HEK293T (cell line): ENCODE measurements at regions not wholly inside any gene's neighbourhood (a gene's known extent, or its start where the extent isn't known, plus 50 kb on each side); places are given as distances from the start of the nearest gene placed in this dataset.

Source experiments
- CTCF ChIA-PET: fragments of 350-600 bp; formaldehyde crosslinking; extraction: SDS; loops from one replicate; lab custom pipeline; 2021; ENCODE audit warnings: antibody characterized with exemption, inconsistent platforms; lab: Yijun Ruan, JAX
- POLR2A ChIA-PET: fragments of 350-600 bp; formaldehyde crosslinking; extraction: SDS; loops from one replicate; lab custom pipeline; 2020; ENCODE audit warnings: antibody characterized with exemption, inconsistent platforms; lab: Yijun Ruan, JAX
- DNase-seq: peaks from one replicate; pipeline ENCODE4 v3.0.0; 2012; ENCODE audit warnings: mixed read lengths; ENCODE audit errors: extremely low spot score
- ARNT ChIP-seq: fragments of 450-650 bp; IDR thresholded peaks from 2 replicates; pipeline ENCODE4 v1.6.1; 2017; ENCODE audit warnings: mild to moderate bottlenecking
- BHLHE40 ChIP-seq: fragments of 450-650 bp; IDR thresholded peaks from 2 replicates; pipeline ENCODE4 v1.6.1; 2016; ENCODE audit warnings: mild to moderate bottlenecking, moderate library complexity, borderline replicate concordance
- CTBP1 ChIP-seq: fragments of 450-650 bp; IDR thresholded peaks from 2 replicates; pipeline ENCODE4 v1.6.1; 2016; ENCODE audit warnings: borderline replicate concordance
- ELF4 ChIP-seq: fragments of 450-650 bp; IDR thresholded peaks from 2 replicates; pipeline ENCODE4 v1.6.1; 2017; ENCODE audit warnings: antibody characterized with exemption
- FOXA1 ChIP-seq: fragments of 450-650 bp; IDR thresholded peaks from 2 replicates; pipeline ENCODE4 v1.6.1; 2016; ENCODE audit warnings: mild to moderate bottlenecking
- FOXK2 ChIP-seq: fragments of 450-650 bp; IDR thresholded peaks from 2 replicates; pipeline ENCODE4 v1.6.1; 2016; ENCODE audit warnings: mild to moderate bottlenecking
- FOXM1 ChIP-seq: fragments of 450-650 bp; IDR thresholded peaks from 2 replicates; pipeline ENCODE4 v1.6.1; 2017; ENCODE audit warnings: mild to moderate bottlenecking, borderline replicate concordance
- HDGF ChIP-seq: fragments of 450-650 bp; IDR thresholded peaks from 2 replicates; pipeline ENCODE4 v1.6.1; 2017; ENCODE audit warnings: antibody characterized with exemption, borderline replicate concordance
- L3MBTL2 ChIP-seq: fragments of 450-650 bp; conservative IDR thresholded peaks from 2 replicates; pipeline ENCODE4 v1.6.1; 2016; ENCODE audit warnings: mild to moderate bottlenecking
- LEF1 ChIP-seq: fragments of 450-650 bp; IDR thresholded peaks from 2 replicates; pipeline ENCODE4 v1.6.1; 2017; ENCODE audit warnings: mild to moderate bottlenecking, borderline replicate concordance
- NFRKB ChIP-seq: fragments of 450-650 bp; IDR thresholded peaks from 2 replicates; pipeline ENCODE4 v1.6.1; 2016; ENCODE audit warnings: mild to moderate bottlenecking, moderate library complexity
- SP1 ChIP-seq: fragments of 450-650 bp; IDR thresholded peaks from 2 replicates; pipeline ENCODE4 v1.6.1; 2017
- SUZ12 ChIP-seq: fragments of 450-650 bp; IDR thresholded peaks from 2 replicates; pipeline ENCODE4 v1.6.1; 2016; ENCODE audit warnings: mild to moderate bottlenecking
- ZNF384 ChIP-seq: fragments of 450-650 bp; IDR thresholded peaks from 2 replicates; pipeline ENCODE4 v1.6.1; 2016
- TF ChIP-seq, protein P1 (sequence below): fragments of 450-650 bp; IDR thresholded peaks from 2 replicates; pipeline ENCODE4 v1.6.1; 2016

DNA sequence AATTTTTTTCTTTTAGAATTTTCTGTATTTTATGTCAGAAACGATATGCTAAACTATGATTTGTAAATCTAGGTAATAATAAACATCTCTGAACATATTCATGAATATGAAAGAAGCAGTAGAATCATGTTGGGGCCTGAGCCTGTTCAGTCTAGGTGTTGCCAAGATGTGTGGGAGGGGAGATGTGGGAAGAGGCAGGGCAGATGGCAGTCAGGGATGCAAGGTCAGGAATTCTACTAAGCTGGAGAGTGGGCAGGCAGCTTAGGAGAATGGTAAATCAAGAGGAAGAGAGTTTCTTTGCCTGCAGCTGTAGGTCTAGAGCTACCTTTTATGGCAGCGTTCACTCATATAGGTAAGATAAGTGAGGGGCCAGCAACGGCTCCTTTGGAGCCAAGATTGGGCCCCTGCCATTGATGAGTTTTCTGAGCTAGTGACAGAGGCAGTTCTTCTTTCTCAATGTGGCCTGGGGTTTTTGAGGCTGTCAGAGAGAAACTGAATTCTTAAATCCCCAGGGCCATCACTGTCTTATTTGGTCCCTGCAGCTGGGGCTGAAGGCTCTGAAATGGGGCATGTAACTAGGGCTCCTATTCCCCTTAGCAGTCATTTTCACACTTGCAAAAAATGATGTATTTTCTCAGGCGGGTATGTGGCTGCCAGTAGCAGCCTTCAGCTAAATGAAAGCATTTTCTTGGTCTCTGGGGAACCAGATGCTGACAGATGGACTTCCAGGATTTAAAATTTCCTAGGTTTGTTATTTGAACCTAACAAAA is 232.8 kb downstream of the PIK3C3 start:
- CTCF ChIA-PET: no interaction called here
- no peak for TF ChIP-seq ARNT
- TF ChIP-seq ELF4: no peak
- TF ChIP-seq LEF1: no peak
- TF ChIP-seq ZNF384: no peak
- TF ChIP-seq, protein P1, sequence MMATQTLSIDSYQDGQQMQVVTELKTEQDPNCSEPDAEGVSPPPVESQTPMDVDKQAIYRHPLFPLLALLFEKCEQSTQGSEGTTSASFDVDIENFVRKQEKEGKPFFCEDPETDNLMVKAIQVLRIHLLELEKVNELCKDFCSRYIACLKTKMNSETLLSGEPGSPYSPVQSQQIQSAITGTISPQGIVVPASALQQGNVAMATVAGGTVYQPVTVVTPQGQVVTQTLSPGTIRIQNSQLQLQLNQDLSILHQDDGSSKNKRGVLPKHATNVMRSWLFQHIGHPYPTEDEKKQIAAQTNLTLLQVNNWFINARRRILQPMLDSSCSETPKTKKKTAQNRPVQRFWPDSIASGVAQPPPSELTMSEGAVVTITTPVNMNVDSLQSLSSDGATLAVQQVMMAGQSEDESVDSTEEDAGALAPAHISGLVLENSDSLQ: no peak
- no peak for TF ChIP-seq SUZ12
- TF ChIP-seq FOXA1: no peak
- TF ChIP-seq SP1: no peak
- TF ChIP-seq CTBP1: no peak
- no peak for TF ChIP-seq HDGF
- no peak for TF ChIP-seq NFRKB
- DNase-seq: no peak
- POLR2A ChIA-PET: no interaction called here

DNA sequence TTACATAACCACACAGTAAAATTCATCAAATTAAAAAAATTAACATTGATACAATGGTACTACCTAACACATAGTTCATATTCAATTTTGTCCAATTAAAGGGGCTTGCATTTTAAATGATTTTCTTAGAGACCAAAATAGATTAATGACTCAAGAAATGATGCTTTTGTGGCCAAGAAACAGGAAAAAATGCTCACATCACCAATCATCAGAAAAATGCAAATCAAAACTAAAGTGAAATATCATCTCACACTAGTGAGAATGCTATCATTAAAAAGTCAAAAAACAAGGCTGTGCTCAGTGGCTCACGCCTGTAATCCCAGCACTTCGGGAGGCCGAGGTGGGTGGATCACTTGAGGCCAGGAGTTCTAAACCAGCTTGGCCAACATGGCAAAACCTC is 235.6 kb downstream of the PIK3C3 start:
- TF ChIP-seq SP1 (no peak), FOXM1 (no peak), FOXA1 (no peak)
- POLR2A ChIA-PET: no interaction called here

DNA sequence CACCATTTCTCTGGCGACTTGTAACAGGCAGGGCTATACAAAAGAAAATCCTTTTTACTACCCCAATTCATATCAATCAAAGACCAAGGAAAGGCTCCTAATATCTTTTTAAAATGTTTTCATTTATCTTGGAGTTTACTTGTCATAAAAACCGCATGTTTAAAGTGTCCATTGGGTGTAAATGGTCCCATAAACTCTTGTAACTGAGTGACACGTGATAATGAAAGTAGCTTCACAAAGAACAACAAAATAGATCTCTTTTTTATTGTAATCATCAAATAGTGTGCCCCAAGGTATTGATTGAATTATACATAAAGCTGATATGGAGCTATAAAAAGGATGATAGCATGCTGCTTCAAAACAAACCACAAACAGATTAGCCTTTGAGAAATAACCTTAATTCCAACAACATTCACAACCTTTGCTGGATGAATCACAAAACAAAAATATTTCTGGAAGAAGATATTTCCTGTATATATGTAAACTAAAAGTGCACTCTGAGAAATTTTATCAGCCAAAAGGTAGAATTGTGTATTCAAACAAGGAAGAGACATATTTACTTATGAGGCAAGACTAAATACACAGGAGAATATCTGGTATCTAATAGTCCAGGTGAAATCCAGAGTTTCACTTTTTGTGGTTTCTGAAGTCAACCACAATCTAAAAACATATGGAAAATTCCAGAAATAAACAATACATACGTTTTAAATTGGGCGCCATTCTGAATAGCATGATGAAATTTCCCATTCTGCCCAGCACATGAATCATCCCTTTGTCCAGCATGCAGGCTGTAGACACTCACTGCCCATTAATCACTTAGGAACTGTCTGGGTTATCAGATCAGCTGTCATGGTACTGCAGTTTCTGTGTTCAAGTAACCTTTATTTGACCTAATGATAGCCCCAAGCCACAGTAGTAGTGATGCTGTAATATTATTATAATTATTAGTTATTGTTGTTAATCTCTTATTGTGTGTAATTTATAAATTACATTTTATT is 237.5 kb downstream of the PIK3C3 start:
- ChIA-PET POLR2A (no interaction called here), CTCF (interaction anchor here (0.6 kb wide), 1 partner anchor 341 kb away, joined by 3 read pairs; no protein-coding TSS in a partner anchor)
- no peak for TF ChIP-seq SUZ12
- no peak for TF ChIP-seq FOXK2
- TF ChIP-seq ARNT: no peak
- TF ChIP-seq L3MBTL2: no peak
- no peak for TF ChIP-seq SP1
- TF ChIP-seq ZNF384: no peak
- no peak for TF ChIP-seq BHLHE40
- TF ChIP-seq LEF1: no peak
- DNase-seq: no peak

More for the DNA sequence above, 235.6 kb downstream of the PIK3C3 start:
- no peak for DNase-seq
- CTCF ChIA-PET: no interaction called here

DNA sequence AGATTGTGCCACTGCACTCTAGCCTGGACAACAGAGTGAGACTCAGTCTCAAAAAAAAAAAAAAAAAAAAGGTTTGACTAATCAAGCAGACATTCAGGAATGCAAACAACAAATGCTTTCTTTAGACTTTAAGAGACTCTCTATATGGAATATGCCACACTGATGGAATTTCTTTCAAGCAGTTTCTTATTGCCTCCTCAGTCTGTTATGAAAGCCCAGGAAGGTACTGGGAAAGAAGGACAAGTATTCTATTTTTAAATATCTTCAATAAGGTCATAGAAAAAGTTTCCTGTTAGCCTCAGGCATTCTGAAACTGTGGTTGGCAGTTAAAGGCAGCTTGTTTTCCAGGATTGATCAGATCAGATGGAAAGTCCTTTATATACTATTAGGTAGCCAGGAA is 241.6 kb downstream of the PIK3C3 start:
- ChIA-PET POLR2A (no interaction called here), CTCF (no interaction called here)
- no peak for DNase-seq
- no peak for TF ChIP-seq ELF4
- TF ChIP-seq HDGF: no peak
- no peak for TF ChIP-seq ARNT
- TF ChIP-seq, protein P1: no peak
- TF ChIP-seq L3MBTL2: no peak
- no peak for TF ChIP-seq BHLHE40

DNA sequence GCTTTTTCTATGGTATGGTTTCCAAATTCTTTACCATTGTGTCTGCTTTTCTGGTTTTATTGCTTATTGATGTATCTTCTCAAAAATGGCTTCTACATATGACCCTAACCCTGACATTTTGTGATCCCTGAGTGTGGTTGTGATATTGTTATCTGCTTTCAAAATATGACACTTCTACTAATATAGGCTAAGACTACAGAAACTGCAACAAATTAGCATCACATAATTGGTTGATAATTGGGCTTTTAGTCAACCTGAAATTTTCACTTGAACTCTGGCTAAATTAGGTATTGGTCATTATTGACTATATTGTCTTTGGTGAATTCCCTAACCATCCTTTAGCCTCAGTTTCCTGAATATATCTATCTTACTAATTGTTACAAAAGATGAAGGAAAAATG is 246.1 kb downstream of the PIK3C3 start:
- DNase-seq: no peak
- ChIA-PET POLR2A (no interaction called here), CTCF (no interaction called here)
- TF ChIP-seq FOXA1: no peak
- no peak for TF ChIP-seq ARNT
- no peak for TF ChIP-seq CTBP1
- TF ChIP-seq SP1: no peak
- TF ChIP-seq ZNF384: no peak
- TF ChIP-seq HDGF: no peak

DNA sequence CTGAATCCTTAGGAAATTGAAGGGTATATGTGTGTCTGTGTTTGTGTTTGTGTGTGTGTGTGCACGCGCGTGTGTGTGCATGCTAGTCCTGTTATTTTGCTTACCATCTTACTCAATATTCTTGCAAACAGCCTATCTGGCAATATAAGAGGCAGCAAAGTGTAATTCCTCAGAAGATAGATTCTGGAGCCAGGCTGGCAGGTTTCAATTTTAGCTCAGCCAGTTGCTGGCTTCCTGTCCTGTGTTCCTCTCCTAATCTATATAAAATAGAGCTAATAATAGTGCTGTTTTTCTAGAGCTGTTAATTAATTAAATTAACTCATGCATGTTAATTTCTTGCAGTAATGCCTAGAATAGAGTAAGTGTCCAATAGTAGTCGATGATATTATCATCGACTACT is 256.2 kb downstream of the PIK3C3 start:
- DNase-seq: no peak
- TF ChIP-seq FOXA1 (no peak), HDGF (no peak), NFRKB (no peak), L3MBTL2 (no peak), FOXK2 (no peak), FOXM1 (no peak), SUZ12 (no peak), BHLHE40 (no peak)
- ChIA-PET CTCF (no interaction called here), POLR2A (no interaction called here)

DNA sequence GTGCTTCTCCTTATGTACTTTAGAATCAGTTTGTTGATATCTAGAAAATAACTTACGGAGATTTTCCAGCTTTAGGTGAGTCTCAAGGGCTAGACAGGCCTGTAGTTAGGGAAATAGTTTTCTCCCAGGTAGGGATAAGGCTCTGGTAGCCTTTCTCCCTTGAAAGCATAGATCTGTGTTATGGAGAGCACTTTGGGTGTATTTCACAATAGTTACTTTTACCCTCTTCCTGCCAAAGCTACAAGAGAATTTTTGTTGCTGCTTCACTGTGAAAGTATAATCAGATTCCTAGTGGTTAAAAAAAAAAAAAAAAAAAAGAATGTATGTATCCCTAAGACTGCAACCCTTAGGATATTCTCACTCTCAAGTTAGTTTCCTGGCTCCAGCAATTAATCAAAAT is 267.5 kb downstream of the PIK3C3 start:
- CTCF ChIA-PET: no interaction called here
- TF ChIP-seq ARNT: no peak
- no peak for TF ChIP-seq HDGF
- no peak for TF ChIP-seq NFRKB
- no peak for TF ChIP-seq FOXM1
- TF ChIP-seq FOXA1: no peak
- TF ChIP-seq, protein P1: no peak
- TF ChIP-seq BHLHE40: no peak
- TF ChIP-seq SUZ12: no peak
- TF ChIP-seq CTBP1: no peak
- POLR2A ChIA-PET: no interaction called here
- no peak for DNase-seq
